ENCODE measurements at regions not wholly inside any gene's neighbourhood (a gene's known extent, or its start where the extent isn't known, plus 50 kb on each side); places are given as distances from the start of the nearest gene placed in this dataset.
"Not testable (repeated sequence)": the region's sequence is repeated elsewhere in the genome, so short reads cannot be mapped to it uniquely, and the experiment has no call there.

DNA sequence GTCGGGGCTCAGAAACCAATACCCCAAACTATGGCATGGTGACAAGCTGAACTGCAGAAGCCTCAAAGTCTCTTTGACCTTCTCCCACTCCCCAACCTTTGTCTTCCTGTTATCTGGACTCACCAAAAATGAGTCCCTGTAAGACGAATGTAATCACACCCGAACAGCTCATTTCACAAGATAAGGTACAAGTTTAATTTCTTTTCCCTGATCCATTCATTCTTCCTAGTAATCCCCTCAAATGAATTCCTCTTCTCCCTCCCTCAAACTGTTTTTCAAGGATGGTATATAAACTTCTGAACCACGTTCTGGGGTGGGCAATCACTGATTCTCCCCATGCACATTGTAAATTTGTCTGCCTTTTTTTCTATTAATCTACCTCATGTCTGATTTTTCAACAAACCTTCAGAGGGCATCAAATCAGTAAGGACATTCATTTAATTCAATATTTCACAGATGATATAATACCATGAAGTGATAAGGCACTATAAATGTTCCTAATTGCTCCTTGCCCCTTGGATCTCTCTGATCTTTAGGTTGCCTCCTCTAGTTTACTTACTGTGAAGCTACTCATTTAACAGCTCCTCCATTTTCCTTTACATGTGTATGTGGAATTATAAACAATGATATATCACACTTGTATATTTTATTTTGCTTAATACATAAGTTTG is 77.2 kb downstream of the OR2B2 start:
- H3K9me3 ChIP-seq, result no peaks in the 10 kb centered on the region
- no peak for ATAC-seq
- H3K36me3 ChIP-seq, result peaks cover 0 to 8% (median 0%) of the 10 kb centered on the region in 9 donors
- no peaks in the 10 kb centered on the region for H3K27me3 ChIP-seq
- WGBS, 4 donors, result 78 to 81% (median 79%) methylated on average over 4 of the region's 4 CpGs
- no peak for DNase-seq
- no peak for TF ChIP-seq POLR2A (IDR thresholded peaks at IDR 0.05)
- no peak for TF ChIP-seq CTCF (IDR thresholded peaks at IDR 0.05)
- intact Hi-C loops (cut with DNase I), result loop anchor here in 3 of 10 donors (5.0 to 10.0 kb wide), 4 partner anchors 37 to 1810 kb away; partner anchors contain the start of gene ZSCAN31 (in 1 of the 3)
- H3K4me3 ChIP-seq, result no peak overlapping the region
- H3K27ac ChIP-seq, result no peak overlapping the region
- peaks cover 0 to 37% (median 21%) of the 10 kb centered on the region in 12 donors for H3K4me1 ChIP-seq

- WGBS, 4 donors, result 93 to 98% (median 96%) methylated on average over 1 of the region's 1 CpG
- TF ChIP-seq POLR2A (IDR thresholded peaks at IDR 0.05) (no peak), CTCF (IDR thresholded peaks at IDR 0.05) (no peak)
- peaks cover 0 to 8% (median 0%) of the 10 kb centered on the region in 9 donors for H3K36me3 ChIP-seq
- no peaks in the 10 kb centered on the region for H3K9me3 ChIP-seq
- intact Hi-C loops (cut with DNase I), result loop anchor here in 2 of 10 donors (10.0 kb wide), 2 partner anchors 500 to 1810 kb away; partner anchors contain the start of gene ZSCAN31 (in 1 of the 2)
- ATAC-seq (no peak), DNase-seq (no peak)
- no peak overlapping the region for H3K4me3 ChIP-seq
- H3K4me1 ChIP-seq, result peaks cover 0 to 36% (median 17%) of the 10 kb centered on the region in 12 donors
- no peak overlapping the region for H3K27ac ChIP-seq
- H3K27me3 ChIP-seq, result no peaks in the 10 kb centered on the region
These were observed 77.8 kb downstream of the OR2B2 start for GRCh38 chr6:27834384-27834783.

DNA sequence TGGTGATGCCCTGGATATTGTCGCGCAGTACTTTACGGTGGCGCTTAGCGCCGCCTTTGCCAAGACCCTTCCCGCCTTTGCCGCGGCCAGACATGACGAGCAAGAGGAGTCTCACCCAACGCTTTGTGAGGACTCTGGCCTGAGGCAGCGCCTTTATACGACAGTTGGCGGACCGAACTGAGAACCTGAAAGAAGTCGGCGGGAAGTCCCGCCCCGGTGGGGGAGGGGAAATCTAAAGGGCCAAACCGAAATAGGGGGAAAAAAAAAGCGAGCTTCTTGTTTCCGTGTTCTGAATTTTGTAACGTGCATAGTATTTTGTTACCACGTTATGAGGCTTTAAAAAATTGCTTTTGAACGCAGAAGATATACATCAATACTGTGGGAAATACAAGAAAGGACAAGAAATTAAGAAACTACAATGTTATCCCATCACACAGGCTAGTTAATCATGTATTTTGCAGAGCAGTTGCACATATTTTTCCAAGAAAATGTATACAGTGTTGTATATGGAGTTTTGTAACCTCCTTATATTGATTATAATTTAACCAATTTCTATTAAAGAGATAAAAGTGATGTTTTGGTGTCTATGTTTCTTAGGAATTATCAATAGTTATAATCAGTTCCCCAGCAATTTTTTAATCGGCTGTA is 80.6 kb downstream of the OR2B2 start:
- intact Hi-C loops (cut with DNase I), result loop anchor here in 2 of 10 donors (10.0 kb wide), 2 partner anchors 503 to 1807 kb away; partner anchors contain the start of gene ZSCAN31 (in 1 of the 2)
- 8 to 16% (median 11%) methylated on average over 16 to 24 of the region's 26 CpGs for WGBS, 4 donors
- not testable (repeated sequence) for H3K9me3 ChIP-seq, H3K27me3 ChIP-seq, H3K36me3 ChIP-seq
- peak in 4 of 5 donors; percentile 53 to 85 (median 64) for DNase-seq
- Histone ChIP-seq H3K27ac (peak overlapping the region in 8 of 12 donors; percentile 6 to 89 (median 40)), H3K4me3 (peak overlapping the region in 10 of 12 donors; percentile 11 to 65 (median 52)), H3K4me1 (peaks cover 0 to 36% (median 11%) of the 10 kb centered on the region in 12 donors)
- ATAC-seq, result peak; percentile 72 to 96 (median 93)

- intact Hi-C loops (cut with DNase I), result loop anchor here in 2 of 10 donors (10.0 kb wide), 2 partner anchors 504 to 1806 kb away; partner anchors contain the start of gene ZSCAN31 (in 1 of the 2)
- DNase-seq (peak in 1 of 5 donors; percentile 62), ATAC-seq (peak; percentile 41 to 87 (median 80))
- not testable (repeated sequence) for H3K36me3 ChIP-seq, H3K9me3 ChIP-seq, H3K27me3 ChIP-seq
- Histone ChIP-seq H3K27ac (peak overlapping the region in 10 of 12 donors; percentile 27 to 89 (median 44)), H3K4me1 (peaks cover 0 to 29% (median 4%) of the 10 kb centered on the region in 12 donors), H3K4me3 (peak overlapping the region in 11 of 12 donors; percentile 13 to 65 (median 51))
- 30 to 39% (median 32%) methylated on average over 29 to 33 of the region's 52 CpGs for WGBS, 4 donors
These were observed 81.4 kb downstream of the OR2B2 start for GRCh38 chr6:27830600-27831433.
